ENCODE measurements at regions not wholly inside any gene's neighbourhood (a gene's known extent, or its start where the extent isn't known, plus 50 kb on each side); places are given as distances from the start of the nearest gene placed in this dataset.

GRCh38 chr15:59940456-59940855 lies 63.7 kb upstream of the FOXB1 start (continued):
- TF ChIP-seq CSRNP1 (CRISPR knock-in tag; IDR thresholded peaks at IDR 0.05) (no peak), HES4 (CRISPR knock-in tag; IDR thresholded peaks at IDR 0.05; ENCODE audit: borderline replicate concordance) (no peak), ZGPAT (CRISPR knock-in tag; IDR thresholded peaks at IDR 0.05) (no peak), GFI1 (CRISPR knock-in tag; IDR thresholded peaks at IDR 0.05; ENCODE audit: borderline replicate concordance) (no peak)

- CTCF ChIA-PET (ENCODE audit: low intra/inter-chr PET ratio, low total read pairs): no interaction called here
- POLR2A ChIA-PET: no interaction called here
- Histone ChIP-seq H4K20me1 (ENCODE audit: insufficient read depth, low read length) (no peaks in the 10 kb centered on the region), H2AFZ (ENCODE audit: low read length) (no peak overlapping the region), H3K4me1 (ENCODE audit: insufficient read depth, low read length) (no peaks in the 10 kb centered on the region), H3K4me2 (ENCODE audit: low read depth, low read length) (no peak overlapping the region), H3K9me3 (ENCODE audit: low read length) (no peaks in the 10 kb centered on the region), H3K27ac (ENCODE audit: extremely low read length, insufficient read depth, low read length) (no peak overlapping the region), H3K9ac (ENCODE audit: insufficient read depth, low read depth, low read length) (no peak overlapping the region), H3K36me3 (replicated peaks in 1 of 2; ENCODE audit: control insufficient read depth in 1 of 2, insufficient read depth in 2 of 2, low read length in 2 of 2) (no peaks in the 10 kb centered on the region), H3K27me3 (ENCODE audit: control insufficient read depth in 1 of 2, insufficient read depth in 2 of 2, low read length in 2 of 2) (peaks cover 0 to 14% of the 10 kb centered on the region in 2 experiments; a peak in 3 of 5 replicates), H3K79me2 (ENCODE audit: insufficient read depth, low read length) (no peaks in the 10 kb centered on the region), H3K4me3 (replicated peaks in 1 of 3; ENCODE audit: insufficient read depth in 1 of 3, low read depth in 2 of 3, low read length in 3 of 3) (no peak overlapping the region)
- ATAC-seq: no peak
- in situ Hi-C loops (cut with HindIII; ENCODE audit: extremely low pct_ligation_motif_present, low pct_unique_long_range_greater_than_20kb) (no loop called here), intact Hi-C loops (cut with micrococcal nuclease; ENCODE audit: unreplicated experiment) (no loop called here)
- TF ChIP-seq ZSCAN12 (CRISPR knock-in tag; IDR thresholded peaks at IDR 0.05) (no peak), MTA3 (CRISPR knock-in tag; IDR thresholded peaks at IDR 0.05) (no peak), ZNF34 (CRISPR knock-in tag; IDR thresholded peaks at IDR 0.05; ENCODE audit: borderline replicate concordance) (no peak), MLX (CRISPR knock-in tag; IDR thresholded peaks at IDR 0.05) (no peak), ZMAT5 (CRISPR knock-in tag; IDR thresholded peaks at IDR 0.05; ENCODE audit: borderline replicate concordance, low read depth) (no peak), ZBTB3 (CRISPR knock-in tag; IDR thresholded peaks at IDR 0.05; ENCODE audit: borderline replicate concordance, low read depth) (no peak), NR0B2 (CRISPR knock-in tag; IDR thresholded peaks at IDR 0.05) (no peak), ZBTB10 (CRISPR knock-in tag; IDR thresholded peaks at IDR 0.05; ENCODE audit: borderline replicate concordance) (no peak), PHF20 (CRISPR knock-in tag; IDR thresholded peaks at IDR 0.05) (no peak), SSRP1 (CRISPR knock-in tag; IDR thresholded peaks at IDR 0.05) (no peak), ZNF33B (CRISPR knock-in tag; IDR thresholded peaks at IDR 0.05) (no peak)
- WGBS (ENCODE audit: low lambda C conversion rate): 0% methylated on average over 5 of the region's 8 CpGs
- no peak for FAIRE-seq
- no TSS peak for BruUV-seq (replicated peaks)
- DNase-seq (ENCODE audit: low spot score): no peak
Observed at GRCh38 chr15:59936741-59937140, 67.4 kb upstream of the FOXB1 start.
